Activated T-helper 17 cell treated with anti-CD3 and anti-CD28 coated beads, Interleukin-2, amount 50 U/mL, for 72 hours (primary cell): ENCODE measurements at regions not wholly inside any gene's neighbourhood (a gene's known extent, or its start where the extent isn't known, plus 50 kb on each side); places are given as distances from the start of the nearest gene placed in this dataset.

Experiments
- ATAC-seq: fragments of 150-1000 bp; cut with Tn5 transposase; replicated peaks from 2 replicates; pipeline ENCODE4 v1.10.0; 2021; ENCODE audit warnings: mild to moderate bottlenecking, moderate library complexity
- H3K27ac Mint-ChIP-seq: one replicate; pipeline ENCODE4 v1.8.0; 2022; ENCODE audit warnings: mixed read lengths
- H3K27me3 Mint-ChIP-seq: one replicate; pipeline ENCODE4 v1.8.0; 2022; ENCODE audit warnings: mixed read lengths
- H3K36me3 Mint-ChIP-seq: one replicate; pipeline ENCODE4 v1.8.0; 2022; ENCODE audit warnings: low read depth, mild to moderate bottlenecking, mixed read lengths
- H3K4me1 Mint-ChIP-seq: one replicate; pipeline ENCODE4 v1.8.0; 2022; ENCODE audit warnings: mixed read lengths
- H3K4me3 Mint-ChIP-seq: one replicate; pipeline ENCODE4 v1.8.0; 2022; ENCODE audit warnings: mild to moderate bottlenecking, mixed read lengths
- H3K9me3 Mint-ChIP-seq: one replicate; pipeline ENCODE4 v1.8.0; 2022; ENCODE audit warnings: mixed read lengths

GRCh38 chr5:85760519-85760918 is 857.2 kb upstream of the COX7C start:
- Mint-ChIP-seq H3K36me3 (no peaks in the 10 kb centered on the region), H3K4me3 (no peak overlapping the region), H3K9me3 (peaks cover 6% of the 10 kb centered on the region), H3K27me3 (no peaks in the 10 kb centered on the region), H3K4me1 (no peaks in the 10 kb centered on the region), H3K27ac (no peak overlapping the region)
- no peak for ATAC-seq

- H3K4me3 Mint-ChIP-seq = no peak overlapping the region
- H3K27me3 Mint-ChIP-seq = no peaks in the 10 kb centered on the region
- peaks cover 10% of the 10 kb centered on the region for H3K9me3 Mint-ChIP-seq
Observed at GRCh38 chr5:85769347-85769746, 848.4 kb upstream of the COX7C start.

GRCh38 chr5:85784746-85785145 is 833.0 kb upstream of the COX7C start:
- Mint-ChIP-seq H3K9me3 (peaks cover 3% of the 10 kb centered on the region), H3K36me3 (no peaks in the 10 kb centered on the region), H3K4me3 (no peak overlapping the region), H3K4me1 (no peaks in the 10 kb centered on the region), H3K27me3 (no peaks in the 10 kb centered on the region), H3K27ac (no peak overlapping the region)
- no peak for ATAC-seq

More at GRCh38 chr5:85769347-85769746, 848.4 kb upstream of the COX7C start:
- H3K36me3 Mint-ChIP-seq = no peaks in the 10 kb centered on the region
- H3K27ac Mint-ChIP-seq = no peak overlapping the region
- no peak for ATAC-seq
- no peaks in the 10 kb centered on the region for H3K4me1 Mint-ChIP-seq

GRCh38 chr5:85813146-85813545 is 804.6 kb upstream of the COX7C start:
- no peak for ATAC-seq
- Mint-ChIP-seq H3K27me3 (no peaks in the 10 kb centered on the region), H3K9me3 (peaks cover under 1% of the 10 kb centered on the region), H3K4me3 (no peak overlapping the region), H3K36me3 (no peaks in the 10 kb centered on the region), H3K27ac (no peak overlapping the region), H3K4me1 (no peaks in the 10 kb centered on the region)

- no peak for ATAC-seq
- Mint-ChIP-seq H3K9me3 (no peaks in the 10 kb centered on the region), H3K4me3 (no peak overlapping the region), H3K27me3 (no peaks in the 10 kb centered on the region), H3K36me3 (no peaks in the 10 kb centered on the region), H3K4me1 (no peaks in the 10 kb centered on the region), H3K27ac (no peak overlapping the region)
Observed at GRCh38 chr5:85814596-85814995, 803.1 kb upstream of the COX7C start.

GRCh38 chr5:85823462-85824426 is 794.0 kb upstream of the COX7C start:
- no peak for ATAC-seq
- no peaks in the 10 kb centered on the region for H3K27me3 Mint-ChIP-seq
- H3K27ac Mint-ChIP-seq = no peak overlapping the region
- H3K4me3 Mint-ChIP-seq = no peak overlapping the region
- no peaks in the 10 kb centered on the region for H3K36me3 Mint-ChIP-seq
- no peaks in the 10 kb centered on the region for H3K9me3 Mint-ChIP-seq
- no peaks in the 10 kb centered on the region for H3K4me1 Mint-ChIP-seq

DNA sequence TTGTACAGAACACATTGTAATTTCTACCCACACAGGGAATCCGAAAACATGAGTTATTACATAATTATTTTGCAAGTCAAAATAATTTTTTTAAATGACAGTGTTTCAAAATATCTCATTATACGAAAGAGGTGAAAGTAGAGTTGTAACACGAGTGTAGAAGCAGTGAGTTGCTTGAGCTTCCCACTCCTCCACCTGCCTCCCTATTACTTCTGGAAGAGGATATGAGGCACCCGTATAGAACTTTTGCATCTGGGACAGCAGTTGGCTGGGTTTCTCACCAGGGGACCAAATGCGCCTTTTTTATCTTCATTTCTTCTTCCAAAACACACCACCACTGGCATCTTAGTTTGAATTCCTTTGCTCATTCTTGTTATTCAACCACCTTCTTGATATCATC is 779.0 kb upstream of the COX7C start:
- Mint-ChIP-seq H3K36me3 (no peaks in the 10 kb centered on the region), H3K9me3 (peaks cover 7% of the 10 kb centered on the region), H3K27me3 (no peaks in the 10 kb centered on the region), H3K27ac (no peak overlapping the region), H3K4me3 (no peak overlapping the region), H3K4me1 (no peaks in the 10 kb centered on the region)
- ATAC-seq = no peak

DNA sequence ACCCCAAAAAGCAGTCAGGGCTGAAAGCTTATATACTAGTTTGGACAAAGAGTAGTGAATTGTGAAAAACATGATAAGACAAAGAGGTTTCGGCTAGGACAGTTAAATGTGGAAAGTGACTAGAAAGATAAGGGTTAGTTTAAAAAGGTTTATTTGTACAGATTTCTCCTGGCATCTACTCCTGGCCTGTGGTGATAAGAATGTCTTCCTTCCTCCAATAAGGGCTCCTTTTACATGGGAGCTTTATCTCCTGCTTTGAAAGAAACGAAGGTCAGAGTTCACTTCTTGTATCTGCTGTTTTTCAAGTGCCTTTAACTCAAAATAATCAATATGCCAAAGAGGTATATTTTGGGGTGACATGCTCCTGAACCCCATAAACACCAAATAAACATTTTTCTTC is 776.1 kb upstream of the COX7C start:
- Mint-ChIP-seq H3K9me3 (peaks cover 3% of the 10 kb centered on the region), H3K36me3 (no peaks in the 10 kb centered on the region)

DNA sequence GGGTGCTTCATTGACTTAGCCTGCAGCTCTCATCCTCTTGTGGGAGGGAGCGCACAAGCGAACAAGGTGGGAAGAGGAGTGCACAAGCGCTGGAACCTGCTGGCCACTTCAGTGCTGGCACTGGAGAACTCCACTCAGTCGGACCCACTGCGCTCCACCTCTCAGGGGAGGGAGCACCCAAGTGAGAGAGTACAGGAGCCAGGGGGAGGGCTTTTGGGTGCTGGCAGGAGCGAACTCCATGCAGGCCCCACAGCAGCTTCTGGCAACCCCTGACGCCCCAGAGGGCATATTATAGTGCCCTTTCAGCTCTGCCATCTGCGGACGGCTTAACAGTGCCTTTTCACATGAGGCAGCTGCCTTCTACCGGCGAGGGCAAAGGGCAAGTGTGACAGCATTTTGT is 774.2 kb upstream of the COX7C start:
- Mint-ChIP-seq H3K36me3 (no peaks in the 10 kb centered on the region), H3K27ac (no peak overlapping the region), H3K4me1 (no peaks in the 10 kb centered on the region), H3K9me3 (peaks cover 3% of the 10 kb centered on the region), H3K27me3 (no peaks in the 10 kb centered on the region), H3K4me3 (no peak overlapping the region)
- ATAC-seq = no peak

More for the DNA sequence above, 776.1 kb upstream of the COX7C start:
- H3K27ac Mint-ChIP-seq = no peak overlapping the region
- H3K27me3 Mint-ChIP-seq = no peaks in the 10 kb centered on the region
- H3K4me3 Mint-ChIP-seq = no peak overlapping the region
- no peak for ATAC-seq
- H3K4me1 Mint-ChIP-seq = no peaks in the 10 kb centered on the region

GRCh38 chr5:85849411-85849810 is 768.3 kb upstream of the COX7C start:
- ATAC-seq = no peak
- no peaks in the 10 kb centered on the region for H3K4me1 Mint-ChIP-seq
- H3K4me3 Mint-ChIP-seq = no peak overlapping the region
- H3K27ac Mint-ChIP-seq = no peak overlapping the region
- no peaks in the 10 kb centered on the region for H3K27me3 Mint-ChIP-seq
- H3K9me3 Mint-ChIP-seq = peaks cover 4% of the 10 kb centered on the region
- H3K36me3 Mint-ChIP-seq = no peaks in the 10 kb centered on the region

- Mint-ChIP-seq H3K9me3 (peaks cover 8% of the 10 kb centered on the region), H3K4me1 (no peaks in the 10 kb centered on the region), H3K36me3 (no peaks in the 10 kb centered on the region), H3K4me3 (no peak overlapping the region), H3K27ac (no peak overlapping the region), H3K27me3 (no peaks in the 10 kb centered on the region)
- no peak for ATAC-seq
Observed at GRCh38 chr5:85865296-85865695, 752.4 kb upstream of the COX7C start.

DNA sequence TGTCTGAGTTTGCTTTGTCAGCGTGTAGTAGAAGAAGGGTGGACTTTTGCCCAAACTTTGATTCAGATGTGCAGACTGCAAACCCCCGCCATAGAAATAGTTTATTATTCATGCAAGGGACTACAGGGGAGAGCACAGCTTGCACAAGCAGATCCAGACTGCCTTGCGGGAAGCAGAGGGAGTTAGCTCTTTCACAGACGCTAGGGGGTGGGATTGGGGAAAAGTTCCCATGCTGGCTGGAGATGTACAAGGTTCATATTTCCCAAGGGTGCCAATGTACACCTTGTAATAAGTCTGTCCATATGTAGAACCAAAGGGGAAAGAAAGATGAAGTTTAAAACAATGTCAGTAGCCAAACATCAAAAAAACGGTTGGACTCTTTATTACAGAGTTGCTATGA is 749.7 kb upstream of the COX7C start:
- H3K4me3 Mint-ChIP-seq = no peak overlapping the region
- H3K4me1 Mint-ChIP-seq = no peaks in the 10 kb centered on the region
- H3K36me3 Mint-ChIP-seq = no peaks in the 10 kb centered on the region
- peaks cover 8% of the 10 kb centered on the region for H3K9me3 Mint-ChIP-seq
- H3K27ac Mint-ChIP-seq = no peak overlapping the region
- no peaks in the 10 kb centered on the region for H3K27me3 Mint-ChIP-seq
- no peak for ATAC-seq

GRCh38 chr5:85893996-85894395 is 723.7 kb upstream of the COX7C start:
- H3K27ac Mint-ChIP-seq = no peak overlapping the region
- H3K4me3 Mint-ChIP-seq = no peak overlapping the region
- H3K4me1 Mint-ChIP-seq = no peaks in the 10 kb centered on the region
- ATAC-seq = no peak
- no peaks in the 10 kb centered on the region for H3K36me3 Mint-ChIP-seq
- H3K27me3 Mint-ChIP-seq = no peaks in the 10 kb centered on the region
- H3K9me3 Mint-ChIP-seq = peaks cover 22% of the 10 kb centered on the region

DNA sequence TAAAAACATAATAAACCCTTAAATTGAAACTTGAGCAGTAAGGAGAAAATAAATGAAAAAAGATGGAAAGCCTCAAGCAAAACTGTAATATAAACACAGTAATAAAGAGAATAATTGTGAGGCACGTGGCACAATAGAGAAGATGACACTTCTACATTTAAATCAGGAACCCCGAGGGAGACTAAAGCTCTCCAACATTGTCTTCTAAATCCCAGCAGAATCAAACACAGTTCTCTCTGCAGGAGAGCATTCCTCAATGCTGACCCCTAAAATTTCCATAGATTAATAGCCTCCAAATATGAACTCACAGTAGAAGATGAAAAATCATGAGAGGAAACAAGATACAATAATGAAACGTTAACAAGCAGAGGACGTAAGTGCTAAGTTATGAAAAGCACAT is 721.2 kb upstream of the COX7C start:
- Mint-ChIP-seq H3K9me3 (peaks cover 19% of the 10 kb centered on the region), H3K4me1 (no peaks in the 10 kb centered on the region), H3K27me3 (no peaks in the 10 kb centered on the region), H3K4me3 (no peak overlapping the region), H3K27ac (no peak overlapping the region), H3K36me3 (no peaks in the 10 kb centered on the region)
- no peak for ATAC-seq

DNA sequence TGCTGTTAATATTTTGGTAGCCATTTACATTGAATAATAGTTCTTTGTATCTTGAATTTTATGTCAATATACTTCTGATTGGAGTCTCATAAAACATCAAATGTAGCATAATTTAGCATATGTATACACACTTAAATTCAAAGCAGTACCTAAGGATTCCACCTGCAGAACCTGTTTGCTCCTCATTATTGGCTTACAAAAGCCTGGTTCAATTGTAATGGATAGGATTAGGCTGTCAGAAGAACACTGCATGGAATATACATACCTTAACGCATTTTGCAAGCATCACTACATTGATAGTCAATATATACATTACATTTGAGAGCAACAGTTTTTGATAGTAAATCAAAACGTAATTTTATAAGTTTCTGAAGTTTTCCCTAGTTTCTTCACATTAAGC is 711.3 kb upstream of the COX7C start:
- H3K36me3 Mint-ChIP-seq = no peaks in the 10 kb centered on the region
- no peak overlapping the region for H3K27ac Mint-ChIP-seq
- H3K4me3 Mint-ChIP-seq = no peak overlapping the region
- H3K9me3 Mint-ChIP-seq = peaks cover 4% of the 10 kb centered on the region
- no peaks in the 10 kb centered on the region for H3K4me1 Mint-ChIP-seq
- ATAC-seq = no peak
- no peaks in the 10 kb centered on the region for H3K27me3 Mint-ChIP-seq
